GM18951 (cell line): ENCODE measurements at regions not wholly inside any gene's neighbourhood (a gene's known extent, or its start where the extent isn't known, plus 50 kb on each side); places are given as distances from the start of the nearest gene placed in this dataset.

Experiments used
- POLR2A ChIP-seq: IDR thresholded peaks from 4 replicates; pipeline ENCODE4 v1.6.1; 2011; ENCODE audit warnings: mild to moderate bottlenecking; ENCODE audit not compliant: insufficient read length, insufficient read depth; ENCODE audit errors: extremely low read depth
- in situ Hi-C: fragments of 300-500 bp; cut with MboI; formaldehyde crosslinking; loops from one replicate; pipeline ENCODE4 v1.12.0; 2022; ENCODE audit warnings: low sequenced_read_pairs, mixed read lengths, inconsistent platforms; ENCODE audit not compliant: unreplicated experiment

GRCh38 chr10:37707829-37708578 is 149.4 kb downstream of the ZNF248 start:
- no peak for TF ChIP-seq POLR2A
- in situ Hi-C loops, result loop anchor here (25.0 kb wide), 1 partner anchor 796 kb away; no protein-coding TSS in a partner anchor

GRCh38 chr10:37704566-37704965 is 152.8 kb downstream of the ZNF248 start:
- TF ChIP-seq POLR2A, result no peak
- in situ Hi-C loops, result loop anchor here (25.0 kb wide), 1 partner anchor 792 kb away; no protein-coding TSS in a partner anchor

- no peak for TF ChIP-seq POLR2A
- in situ Hi-C loops, result loop anchor here (25.0 kb wide), 1 partner anchor 792 kb away; no protein-coding TSS in a partner anchor
Measured at GRCh38 chr10:37703833-37704382, 153.5 kb downstream of the ZNF248 start.

GRCh38 chr10:37703114-37703513 is 154.3 kb downstream of the ZNF248 start:
- no peak for TF ChIP-seq POLR2A
- in situ Hi-C loops, result loop anchor here (25.0 kb wide), 1 partner anchor 791 kb away; no protein-coding TSS in a partner anchor

GRCh38 chr10:37701781-37702493 is 155.5 kb downstream of the ZNF248 start:
- TF ChIP-seq POLR2A, result no peak
- in situ Hi-C loops, result loop anchor here (25.0 kb wide), 1 partner anchor 790 kb away; no protein-coding TSS in a partner anchor

GRCh38 chr10:37700886-37701780 is 156.3 kb downstream of the ZNF248 start:
- in situ Hi-C loops, result loop anchor here (25.0 kb wide), 1 partner anchor 789 kb away; no protein-coding TSS in a partner anchor

GRCh38 chr10:37687581-37687980 is 169.8 kb downstream of the ZNF248 start:
- in situ Hi-C loops, result no loop called here
- no peak for TF ChIP-seq POLR2A

More at GRCh38 chr10:37700886-37701780, 156.3 kb downstream of the ZNF248 start:
- no peak for TF ChIP-seq POLR2A

- in situ Hi-C loops, result no loop called here
- no peak for TF ChIP-seq POLR2A
Measured at GRCh38 chr10:37685741-37686683, 171.4 kb downstream of the ZNF248 start.

- no peak for TF ChIP-seq POLR2A
- in situ Hi-C loops, result no loop called here
Measured at GRCh38 chr10:37684765-37685164, 172.6 kb downstream of the ZNF248 start.

- in situ Hi-C loops, result no loop called here
- TF ChIP-seq POLR2A, result no peak
Measured at GRCh38 chr10:37682617-37683016, 174.8 kb downstream of the ZNF248 start.

GRCh38 chr10:37681617-37681999 is 175.8 kb downstream of the ZNF248 start:
- no peak for TF ChIP-seq POLR2A
- in situ Hi-C loops, result no loop called here

GRCh38 chr10:37680716-37681616 is 176.4 kb downstream of the ZNF248 start:
- in situ Hi-C loops, result no loop called here
- no peak for TF ChIP-seq POLR2A
